HepG2 (cell line): ENCODE measurements at regions not wholly inside any gene's neighbourhood (a gene's known extent, or its start where the extent isn't known, plus 50 kb on each side); places are given as distances from the start of the nearest gene placed in this dataset.

Experiments used
- PRPF4 ChIP-seq: fragments of 200-400 bp; formaldehyde crosslinking; IDR thresholded peaks from 2 replicates; pipeline ENCODE4 v1.6.1; 2016; ENCODE audit warnings: low read length, low read depth; ENCODE audit not compliant: poor library complexity, severe bottlenecking
- ZNF782 ChIP-seq: sonication (generic); formaldehyde crosslinking; IDR thresholded peaks from 2 replicates; pipeline ENCODE4 v1.4.0; 2020; ENCODE audit warnings: missing genetic modification reagents, mild to moderate bottlenecking, borderline replicate concordance
- TF ChIP-seq, protein P1 (sequence below): sonication (generic); formaldehyde crosslinking; IDR thresholded peaks from 2 replicates; pipeline ENCODE4 v1.4.0; 2020; ENCODE audit warnings: missing genetic modification reagents

DNA sequence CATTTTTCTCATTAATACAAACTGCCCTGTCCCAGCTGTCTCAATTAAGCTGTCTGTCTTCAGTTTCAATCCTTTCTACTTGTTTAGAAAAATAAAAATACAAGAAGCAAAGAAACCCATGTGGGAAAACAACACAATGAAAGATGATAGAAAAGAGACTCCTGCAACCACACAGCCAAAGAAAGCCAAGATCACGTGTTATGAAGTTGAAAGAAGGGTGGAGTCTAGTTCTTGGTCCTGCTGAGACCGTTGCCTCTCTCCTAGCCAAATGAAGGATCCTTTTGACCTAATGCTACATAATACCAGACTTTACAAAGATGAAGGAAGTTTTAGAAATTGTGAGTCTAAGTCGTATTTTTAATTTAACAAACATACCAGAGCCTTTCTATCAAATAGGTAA lies 218.8 kb upstream of the RRP15 start:
- TF ChIP-seq, protein P1, sequence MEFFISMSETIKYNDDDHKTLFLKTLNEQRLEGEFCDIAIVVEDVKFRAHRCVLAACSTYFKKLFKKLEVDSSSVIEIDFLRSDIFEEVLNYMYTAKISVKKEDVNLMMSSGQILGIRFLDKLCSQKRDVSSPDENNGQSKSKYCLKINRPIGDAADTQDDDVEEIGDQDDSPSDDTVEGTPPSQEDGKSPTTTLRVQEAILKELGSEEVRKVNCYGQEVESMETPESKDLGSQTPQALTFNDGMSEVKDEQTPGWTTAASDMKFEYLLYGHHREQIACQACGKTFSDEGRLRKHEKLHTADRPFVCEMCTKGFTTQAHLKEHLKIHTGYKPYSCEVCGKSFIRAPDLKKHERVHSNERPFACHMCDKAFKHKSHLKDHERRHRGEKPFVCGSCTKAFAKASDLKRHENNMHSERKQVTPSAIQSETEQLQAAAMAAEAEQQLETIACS (CRISPR knock-in tag): no peak
- TF ChIP-seq PRPF4: no peak
- no peak for TF ChIP-seq ZNF782 (CRISPR knock-in tag)
